ENCODE measurements at regions not wholly inside any gene's neighbourhood (a gene's known extent, or its start where the extent isn't known, plus 50 kb on each side); places are given as distances from the start of the nearest gene placed in this dataset.
"Not testable (repeated sequence)": the region's sequence is repeated elsewhere in the genome, so short reads cannot be mapped to it uniquely, and the experiment has no call there.

DNA sequence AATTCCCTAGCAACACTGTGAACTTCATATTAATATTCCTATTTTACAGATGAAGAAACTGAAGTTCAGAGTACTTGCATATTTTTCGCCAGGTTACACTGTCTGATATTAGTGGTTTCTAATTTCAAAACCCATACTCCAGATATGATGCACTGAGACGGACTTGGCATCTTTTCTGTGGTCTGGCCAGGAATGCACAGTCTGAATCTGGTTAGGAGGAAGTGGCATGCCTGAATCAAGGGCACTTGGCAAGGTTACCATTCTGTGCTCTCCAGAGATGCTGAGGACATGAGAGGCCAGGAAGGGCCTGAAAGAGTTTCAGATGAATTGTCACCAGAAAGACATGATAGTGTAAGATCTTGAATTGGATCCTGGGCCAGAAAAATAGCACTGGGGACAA, 150.1 kb downstream of the HAO1 start:
- no peaks in the 10 kb centered on the region for H3K27me3 ChIP-seq (ENCODE audit: insufficient read depth, low read length, poor library complexity, severe bottlenecking)
- Mint-ChIP-seq H3K27ac (no peak overlapping the region), H3K9me3 (peaks cover 0 to 4% (median 2%) of the 10 kb centered on the region in 5 donors), H3K4me3 (no peak overlapping the region), H3K27me3 (peaks cover 0 to 2% of the 10 kb centered on the region in 2 donors), H3K4me1 (no peaks in the 10 kb centered on the region), H3K36me3 (no peaks in the 10 kb centered on the region)
- no peaks in the 10 kb centered on the region for H3K4me1 ChIP-seq (ENCODE audit: insufficient read depth, low read length)
- CTCF ChIA-PET: no interaction called here
- H3K4me3 ChIP-seq (ENCODE audit: low read length): no peak overlapping the region
- no peaks in the 10 kb centered on the region for H3K36me3 ChIP-seq (ENCODE audit: insufficient read depth, low read length)
- H3K9me3 ChIP-seq (ENCODE audit: low read length): no peaks in the 10 kb centered on the region
- H3K27ac ChIP-seq (ENCODE audit: low read depth, low read length): no peak overlapping the region
- POLR2A ChIA-PET: no interaction called here
- DNase-seq: no peak

- Histone ChIP-seq H3K4me1 (ENCODE audit: insufficient read depth, low read length) (no peaks in the 10 kb centered on the region), H3K27me3 (ENCODE audit: insufficient read depth, low read length, poor library complexity, severe bottlenecking) (no peaks in the 10 kb centered on the region), H3K9me3 (ENCODE audit: low read length) (no peaks in the 10 kb centered on the region), H3K36me3 (ENCODE audit: insufficient read depth, low read length) (no peaks in the 10 kb centered on the region), H3K4me3 (ENCODE audit: low read length) (no peak overlapping the region), H3K27ac (ENCODE audit: low read depth, low read length) (no peak overlapping the region)
- CTCF ChIA-PET: no interaction called here
- Mint-ChIP-seq H3K4me1 (no peaks in the 10 kb centered on the region), H3K9me3 (peaks cover 0 to 3% (median 0%) of the 10 kb centered on the region in 5 donors), H3K36me3 (no peaks in the 10 kb centered on the region), H3K27me3 (peaks cover 0 to 5% of the 10 kb centered on the region in 2 donors), H3K4me3 (no peak overlapping the region), H3K27ac (no peak overlapping the region)
- no peak for DNase-seq
- POLR2A ChIA-PET: no interaction called here
Observed at GRCh38 chr20:7792150-7792869, 147.9 kb downstream of the HAO1 start.

- Histone ChIP-seq H3K9me3 (ENCODE audit: low read length) (no peaks in the 10 kb centered on the region), H3K36me3 (ENCODE audit: insufficient read depth, low read length) (no peaks in the 10 kb centered on the region), H3K4me1 (ENCODE audit: insufficient read depth, low read length) (no peaks in the 10 kb centered on the region), H3K27me3 (ENCODE audit: insufficient read depth, low read length, poor library complexity, severe bottlenecking) (no peaks in the 10 kb centered on the region), H3K4me3 (ENCODE audit: low read length) (no peak overlapping the region), H3K27ac (ENCODE audit: low read depth, low read length) (no peak overlapping the region)
- H3K4me3 Mint-ChIP-seq: no peak overlapping the region
- no peak overlapping the region for H3K27ac Mint-ChIP-seq
- peaks cover 0 to 2% of the 10 kb centered on the region in 2 donors for H3K27me3 Mint-ChIP-seq
- ChIA-PET POLR2A (no interaction called here), CTCF (no interaction called here)
- no peaks in the 10 kb centered on the region for H3K4me1 Mint-ChIP-seq
- H3K9me3 Mint-ChIP-seq: peaks cover 0 to 4% (median 2%) of the 10 kb centered on the region in 5 donors
- DNase-seq: no peak
- no peaks in the 10 kb centered on the region for H3K36me3 Mint-ChIP-seq
Observed at GRCh38 chr20:7798176-7798575, 142.1 kb downstream of the HAO1 start.

- no peaks in the 10 kb centered on the region for H3K27me3 ChIP-seq (ENCODE audit: insufficient read depth, low read length, poor library complexity, severe bottlenecking)
Observed at GRCh38 chr20:7799862-7800261, 140.4 kb downstream of the HAO1 start.

DNA sequence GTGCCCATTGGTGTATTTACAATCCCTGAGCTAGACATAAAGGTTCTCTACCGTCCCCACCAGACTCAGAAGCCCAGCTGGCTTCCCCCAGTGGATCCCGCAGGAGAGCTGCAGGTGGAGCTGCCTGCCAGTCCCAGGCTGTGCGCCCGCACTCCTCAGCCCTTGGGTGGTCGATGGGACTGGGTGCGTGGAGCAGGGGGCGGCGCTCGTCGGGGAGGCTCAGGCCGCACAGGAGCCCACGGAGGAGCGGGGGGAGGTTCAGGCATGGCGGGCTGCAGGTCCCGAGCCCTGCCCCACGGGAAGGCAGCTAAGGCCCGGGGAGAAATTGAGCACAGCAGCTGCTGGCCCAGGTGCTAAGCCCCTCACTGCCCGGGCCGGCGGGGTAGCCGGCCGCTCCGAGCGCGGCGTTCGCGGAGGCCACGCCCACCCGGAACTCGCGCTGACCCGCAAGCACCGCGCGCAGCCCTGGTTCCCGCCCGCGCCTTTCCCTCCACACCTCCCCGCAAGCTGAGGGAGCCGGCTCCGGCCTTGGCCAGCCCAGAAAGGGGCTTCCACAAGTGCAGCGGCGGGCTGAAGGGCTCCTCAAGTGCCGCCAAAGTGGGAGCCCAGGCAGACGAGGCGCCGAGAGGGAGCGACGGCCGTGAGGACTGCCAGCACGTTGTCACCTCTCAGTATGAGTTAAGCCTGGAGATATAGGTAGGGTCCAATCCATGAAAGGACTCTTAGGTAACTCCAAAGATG, 136.7 kb downstream of the HAO1 start:
- H3K36me3 Mint-ChIP-seq, H3K27me3 Mint-ChIP-seq, CTCF ChIA-PET: not testable (repeated sequence)

More at GRCh38 chr20:7799862-7800261, 140.4 kb downstream of the HAO1 start:
- no peak overlapping the region for H3K4me3 ChIP-seq (ENCODE audit: low read length)
- POLR2A ChIA-PET: no interaction called here
- peaks cover 0 to 14% (median 2%) of the 10 kb centered on the region in 5 donors for H3K9me3 Mint-ChIP-seq
- CTCF ChIA-PET: no interaction called here
- H3K36me3 Mint-ChIP-seq: no peaks in the 10 kb centered on the region
- no peaks in the 10 kb centered on the region for H3K9me3 ChIP-seq (ENCODE audit: low read length)
- DNase-seq: no peak
- H3K4me3 Mint-ChIP-seq: no peak overlapping the region
- H3K27ac Mint-ChIP-seq: no peak overlapping the region
- peaks cover 0 to 2% of the 10 kb centered on the region in 2 donors for H3K27me3 Mint-ChIP-seq
- no peaks in the 10 kb centered on the region for H3K36me3 ChIP-seq (ENCODE audit: insufficient read depth, low read length)
- no peaks in the 10 kb centered on the region for H3K4me1 Mint-ChIP-seq
- no peak overlapping the region for H3K27ac ChIP-seq (ENCODE audit: low read depth, low read length)
- no peaks in the 10 kb centered on the region for H3K4me1 ChIP-seq (ENCODE audit: insufficient read depth, low read length)

DNA sequence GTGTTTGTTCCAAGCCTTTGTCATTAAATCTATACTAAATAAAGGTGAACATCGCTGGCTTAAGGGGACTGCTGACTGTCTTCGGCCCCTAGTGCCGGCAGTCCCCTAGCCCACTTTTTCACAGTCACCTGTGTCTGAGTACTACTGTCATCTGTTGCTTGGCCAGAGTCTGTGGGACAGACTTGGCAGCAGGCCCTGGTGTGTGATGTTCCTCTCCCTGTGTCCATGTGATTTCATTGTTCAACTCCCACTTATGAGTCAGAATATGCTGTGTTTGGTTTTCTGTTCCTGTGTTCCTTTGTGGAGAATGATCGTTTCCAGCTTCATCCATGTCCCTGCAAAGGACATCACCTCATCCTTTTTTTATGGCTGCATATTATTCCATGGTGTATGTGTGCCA, 133.4 kb downstream of the HAO1 start:
- Histone ChIP-seq H3K36me3 (ENCODE audit: insufficient read depth, low read length) (no peaks in the 10 kb centered on the region), H3K4me3 (ENCODE audit: low read length) (no peak overlapping the region), H3K27ac (ENCODE audit: low read depth, low read length) (no peak overlapping the region), H3K27me3 (ENCODE audit: insufficient read depth, low read length, poor library complexity, severe bottlenecking) (no peaks in the 10 kb centered on the region), H3K9me3 (ENCODE audit: low read length) (no peaks in the 10 kb centered on the region), H3K4me1 (ENCODE audit: insufficient read depth, low read length) (no peaks in the 10 kb centered on the region)
- Mint-ChIP-seq H3K9me3 (peaks cover 14 to 39% (median 23%) of the 10 kb centered on the region in 5 donors), H3K27me3 (no peaks in the 10 kb centered on the region), H3K27ac (no peak overlapping the region), H3K36me3 (peaks cover 0 to 6% (median 0%) of the 10 kb centered on the region in 3 donors), H3K4me1 (no peaks in the 10 kb centered on the region), H3K4me3 (no peak overlapping the region)
- no peak for DNase-seq
- CTCF ChIA-PET: no interaction called here
- POLR2A ChIA-PET: no interaction called here

More for the DNA sequence above, 136.7 kb downstream of the HAO1 start:
- H3K9me3 ChIP-seq (ENCODE audit: low read length); H3K27me3 ChIP-seq (ENCODE audit: insufficient read depth, low read length, poor library complexity, severe bottlenecking); H3K4me3 ChIP-seq (ENCODE audit: low read length); H3K4me3 Mint-ChIP-seq; DNase-seq; H3K4me1 ChIP-seq (ENCODE audit: insufficient read depth, low read length); POLR2A ChIA-PET; H3K27ac Mint-ChIP-seq; H3K36me3 ChIP-seq (ENCODE audit: insufficient read depth, low read length); H3K4me1 Mint-ChIP-seq; H3K27ac ChIP-seq (ENCODE audit: low read depth, low read length): not testable (repeated sequence)
- H3K9me3 Mint-ChIP-seq: peaks cover 0 to 27% (median 7%) of the 10 kb centered on the region in 5 donors

DNA sequence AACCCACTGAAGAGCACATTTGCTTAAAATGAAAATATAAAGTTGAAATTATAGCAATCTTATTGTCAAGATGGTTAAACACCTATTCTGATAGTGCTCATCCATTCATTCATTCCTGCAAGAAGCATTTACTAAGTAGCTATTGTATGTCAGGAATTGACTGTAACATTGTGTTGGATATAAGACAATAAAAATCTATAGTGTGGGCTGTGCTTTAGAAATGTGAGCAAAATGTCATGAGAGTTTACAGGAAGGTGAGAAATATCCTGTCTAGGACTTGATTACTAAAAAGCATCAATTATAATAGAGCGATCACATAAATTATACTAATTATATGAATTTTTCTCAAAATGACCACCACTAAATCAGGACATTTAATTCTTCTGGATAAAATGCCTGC, 123.0 kb downstream of the HAO1 start:
- H3K9me3 Mint-ChIP-seq: peaks cover 2 to 6% (median 4%) of the 10 kb centered on the region in 5 donors
- no peaks in the 10 kb centered on the region for H3K4me1 Mint-ChIP-seq
- no peak overlapping the region for H3K27ac ChIP-seq (ENCODE audit: low read depth, low read length)
- no peaks in the 10 kb centered on the region for H3K36me3 ChIP-seq (ENCODE audit: insufficient read depth, low read length)
- no peak overlapping the region for H3K27ac Mint-ChIP-seq
- no peaks in the 10 kb centered on the region for H3K4me1 ChIP-seq (ENCODE audit: insufficient read depth, low read length)
- no peaks in the 10 kb centered on the region for H3K36me3 Mint-ChIP-seq
- ChIA-PET POLR2A (no interaction called here), CTCF (no interaction called here)
- H3K9me3 ChIP-seq (ENCODE audit: low read length): no peaks in the 10 kb centered on the region
- H3K27me3 ChIP-seq (ENCODE audit: insufficient read depth, low read length, poor library complexity, severe bottlenecking): no peaks in the 10 kb centered on the region
- H3K4me3 ChIP-seq (ENCODE audit: low read length): no peak overlapping the region
- H3K27me3 Mint-ChIP-seq: peaks cover 0 to 1% of the 10 kb centered on the region in 2 donors
- DNase-seq: no peak
- H3K4me3 Mint-ChIP-seq: no peak overlapping the region

DNA sequence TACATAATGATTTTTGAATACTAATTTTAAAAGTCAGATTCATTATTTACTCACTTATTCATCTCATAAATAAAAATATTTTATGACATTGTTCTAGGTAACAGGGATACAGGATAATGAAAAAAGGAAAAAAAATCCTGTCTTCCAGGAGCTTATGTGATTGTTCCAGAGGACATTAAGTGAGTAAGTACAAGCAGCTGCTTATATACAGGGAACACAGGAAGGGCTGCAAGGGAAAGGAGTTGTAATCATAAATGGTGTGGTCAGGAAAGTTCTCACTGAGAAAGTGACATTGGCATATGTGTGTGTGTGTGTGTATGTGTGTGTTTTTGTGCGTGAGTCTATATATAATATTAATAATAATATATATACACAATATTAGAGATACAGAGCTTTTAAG, 121.8 kb downstream of the HAO1 start:
- no peaks in the 10 kb centered on the region for H3K9me3 ChIP-seq (ENCODE audit: low read length)
- DNase-seq: no peak
- H3K27ac ChIP-seq (ENCODE audit: low read depth, low read length): no peak overlapping the region
- no peaks in the 10 kb centered on the region for H3K36me3 Mint-ChIP-seq
- no peaks in the 10 kb centered on the region for H3K4me1 Mint-ChIP-seq
- H3K27ac Mint-ChIP-seq: no peak overlapping the region
- peaks cover 2 to 10% (median 5%) of the 10 kb centered on the region in 5 donors for H3K9me3 Mint-ChIP-seq
- ChIA-PET POLR2A (no interaction called here), CTCF (no interaction called here)
- H3K4me1 ChIP-seq (ENCODE audit: insufficient read depth, low read length): no peaks in the 10 kb centered on the region
- H3K4me3 Mint-ChIP-seq: no peak overlapping the region
- no peaks in the 10 kb centered on the region for H3K27me3 ChIP-seq (ENCODE audit: insufficient read depth, low read length, poor library complexity, severe bottlenecking)
- peaks cover 0 to 1% of the 10 kb centered on the region in 2 donors for H3K27me3 Mint-ChIP-seq
- H3K36me3 ChIP-seq (ENCODE audit: insufficient read depth, low read length): no peaks in the 10 kb centered on the region
- H3K4me3 ChIP-seq (ENCODE audit: low read length): no peak overlapping the region
